GM12878 (cell line): ENCODE measurements at regions not wholly inside any gene's neighbourhood (a gene's known extent, or its start where the extent isn't known, plus 50 kb on each side); places are given as distances from the start of the nearest gene placed in this dataset.

Source experiments
- ATAC-seq: fragments of 200-7000 bp; cut with Tn5 transposase; 3 replicates; pipeline ENCODE4 v1.9.1; 2020; ENCODE audit warnings: mild to moderate bottlenecking, moderate library complexity
- BruUV-seq: library from RNA; stranded (reverse); fragments of 400-500 nt; replicated peaks from 2 replicates; lab custom pipeline; 2021; lab: Mats Ljungman, UMichigan
- CTCF ChIA-PET: fragments of 300-600 bp; sonication (Branson Sonifier 250); formaldehyde crosslinking; extraction: SDS; loops from one replicate; lab custom pipeline; 2021; ENCODE audit warnings: inconsistent platforms; lab: Yijun Ruan, JAX
- POLR2A ChIA-PET: fragments of 350-600 bp; formaldehyde crosslinking; extraction: SDS; loops from one replicate; lab custom pipeline; 2021; ENCODE audit warnings: inconsistent platforms; lab: Charles Lee
- RAD21 ChIA-PET: fragments of 300-600 bp; sonication (Branson Sonifier 250); formaldehyde crosslinking; loops from one replicate; lab custom pipeline; 2023; ENCODE audit warnings: antibody characterized with exemption; ENCODE audit not compliant: unreplicated experiment; lab: Charles Lee
- SMC1A ChIA-PET: fragments of 300-600 bp; sonication (Branson Sonifier 250); formaldehyde crosslinking; loops from one replicate; lab custom pipeline; 2023; ENCODE audit not compliant: unreplicated experiment, uncharacterized antibody; lab: Charles Lee
- DNase-seq: peaks from one replicate; pipeline ENCODE4 v3.0.0-alpha.2; 2011; ENCODE audit warnings: low read depth, low spot score
- FAIRE-seq: peaks from 3 replicates; lab custom pipeline; 2011; peaks lifted over from hg19 to GRCh38; lab: Jason Lieb, UNC
- H2AFZ ChIP-seq: 2 replicates; pipeline ENCODE4 v1.6.0; 2011; ENCODE audit warnings: low read depth, low read length, control low read depth; ENCODE audit not compliant: control insufficient read depth
- H3K27ac ChIP-seq: 2 replicates; pipeline ENCODE4 v1.5.1; 2011; ENCODE audit warnings: control low read depth; ENCODE audit not compliant: control insufficient read depth, insufficient read depth
- H3K27me3 ChIP-seq, 2 experiments: replicated peaks in 1 of 2; 2 replicates each; pipeline versions ENCODE4 v1.6.0 to v1.6.1; 2011; ENCODE audit warnings: low read length in 1 of 2; ENCODE audit not compliant: control insufficient read depth in 2 of 2, insufficient read depth in 2 of 2
- H3K36me3 ChIP-seq, 2 experiments: 2 replicates each; pipeline ENCODE4 v1.5.1; 2011; ENCODE audit warnings: low read length in 1 of 2; ENCODE audit not compliant: control insufficient read depth in 2 of 2, insufficient read depth in 2 of 2
- H3K4me1 ChIP-seq: 2 replicates; pipeline ENCODE4 v1.6.1; 2011; ENCODE audit warnings: mild to moderate bottlenecking, low read length, moderate library complexity, mixed read lengths; ENCODE audit not compliant: control insufficient read depth, insufficient read depth
- H3K4me2 ChIP-seq: 2 replicates; pipeline ENCODE4 v1.6.0; 2011; ENCODE audit warnings: control low read depth; ENCODE audit not compliant: control insufficient read depth, insufficient read depth
- H3K4me3 ChIP-seq: fragments of 200-600 bp; sonication (generic); 2 replicates; pipeline ENCODE4 v1.5.1; 2016
- H3K79me2 ChIP-seq: 2 replicates; pipeline ENCODE4 v1.6.0; 2011; ENCODE audit warnings: low read length; ENCODE audit not compliant: control insufficient read depth, insufficient read depth
- H3K9ac ChIP-seq: 2 replicates; pipeline ENCODE4 v1.8.0; 2011; ENCODE audit warnings: low read length, control low read depth, mixed read lengths; ENCODE audit not compliant: control insufficient read depth, insufficient read depth
- H3K9me3 ChIP-seq: replicated peaks from 3 replicates; pipeline ENCODE4 v1.5.1; 2011; ENCODE audit warnings: mild to moderate bottlenecking, low read length; ENCODE audit not compliant: control insufficient read depth, insufficient read depth
- H4K20me1 ChIP-seq: 2 replicates; pipeline ENCODE4 v1.6.0; 2011; ENCODE audit not compliant: control insufficient read depth, insufficient read depth
- BMI1 ChIP-seq: fragments of 450-650 bp; IDR thresholded peaks from 2 replicates; pipeline ENCODE4 v1.6.1; 2016; ENCODE audit warnings: mild to moderate bottlenecking, moderate library complexity, borderline replicate concordance
- CHD4 ChIP-seq: fragments of 200-600 bp; sonication (generic); IDR thresholded peaks from 2 replicates; pipeline ENCODE4 v1.6.1; 2016; ENCODE audit warnings: mild to moderate bottlenecking
- MEF2B ChIP-seq: fragments of 450-650 bp; IDR thresholded peaks from 2 replicates; pipeline ENCODE4 v1.6.1; 2018; ENCODE audit warnings: mild to moderate bottlenecking, moderate library complexity; ENCODE audit not compliant: partially characterized antibody, poor library complexity, severe bottlenecking
- NBN ChIP-seq: fragments of 450-650 bp; IDR thresholded peaks from 2 replicates; pipeline ENCODE4 v1.6.1; 2016
- PML ChIP-seq: IDR thresholded peaks from 2 replicates; pipeline ENCODE4 v1.6.1; 2012; ENCODE audit warnings: low read length, inconsistent platforms
- POLR2AphosphoS5 ChIP-seq: IDR thresholded peaks from 2 replicates; pipeline ENCODE4 v1.6.1; 2011; ENCODE audit warnings: mild to moderate bottlenecking, low read length, inconsistent platforms
- RAD51 ChIP-seq: fragments of 450-650 bp; IDR thresholded peaks from 2 replicates; pipeline ENCODE4 v1.6.1; 2016; ENCODE audit warnings: moderate library complexity, mild to moderate bottlenecking, inconsistent platforms
- SMARCA5 ChIP-seq: fragments of 450-650 bp; IDR thresholded peaks from 2 replicates; pipeline ENCODE4 v1.6.1; 2017; ENCODE audit warnings: mild to moderate bottlenecking
- SP1 ChIP-seq: IDR thresholded peaks from one replicate; pipeline ENCODE4 v1.6.1; 2011; ENCODE audit warnings: low read depth, low read length
- SREBF1 ChIP-seq: IDR thresholded peaks from 2 replicates; pipeline ENCODE4 v1.6.1; 2012; ENCODE audit warnings: mild to moderate bottlenecking, low read length
- STAT3 ChIP-seq: IDR thresholded peaks from 2 replicates; pipeline ENCODE4 v1.6.1; 2011; ENCODE audit warnings: low read depth, low read length, improper control_type of control experiment
- ZNF217 ChIP-seq: fragments of 450-650 bp; IDR thresholded peaks from 2 replicates; pipeline ENCODE4 v1.6.1; 2017; ENCODE audit warnings: antibody characterized with exemption, mild to moderate bottlenecking
- ZNF24 ChIP-seq: fragments of 450-650 bp; IDR thresholded peaks from 2 replicates; pipeline ENCODE4 v1.6.1; 2017; ENCODE audit warnings: antibody characterized with exemption, mild to moderate bottlenecking
- ZZZ3 ChIP-seq: IDR thresholded peaks from 2 replicates; pipeline ENCODE4 v1.6.1; 2011; ENCODE audit warnings: low read depth; ENCODE audit not compliant: control insufficient read depth, insufficient read length
- WGBS: methylation state at CpG from one replicate; pipeline ENCODE4 v1.1.6; 2016; ENCODE audit warnings: low lambda C conversion rate; ENCODE audit not compliant: insufficient replicate concordance, insufficient coverage; ENCODE audit errors: missing lambda C conversion rate; 5-methylcytosine and 5-hydroxymethylcytosine counted together
- in situ Hi-C: fragments of 300-500 bp; cut with MboI; formaldehyde crosslinking; loops from 9 replicates; pipeline ENCODE4 v1.14.3; 2018; ENCODE audit warnings: mixed read lengths
- intact Hi-C: fragments of 100-400 bp; cut with micrococcal nuclease; formaldehyde crosslinking; loops from one replicate; pipeline ENCODE4 v1.14.2; 2022; ENCODE audit not compliant: unreplicated experiment
- TF ChIP-seq, protein P1 (sequence below): IDR thresholded peaks from 2 replicates; pipeline ENCODE4 v1.6.1; 2012; ENCODE audit warnings: low read depth, low read length, improper control_type of control experiment
- TF ChIP-seq, protein P2 (sequence below): fragments of 450-650 bp; IDR thresholded peaks from 2 replicates; pipeline ENCODE4 v1.6.1; 2017; ENCODE audit warnings: low read depth, mild to moderate bottlenecking, moderate library complexity
- TF ChIP-seq, protein P3 (sequence below): fragments of 450-650 bp; IDR thresholded peaks from 2 replicates; pipeline ENCODE4 v1.6.1; 2017; ENCODE audit warnings: mild to moderate bottlenecking

DNA sequence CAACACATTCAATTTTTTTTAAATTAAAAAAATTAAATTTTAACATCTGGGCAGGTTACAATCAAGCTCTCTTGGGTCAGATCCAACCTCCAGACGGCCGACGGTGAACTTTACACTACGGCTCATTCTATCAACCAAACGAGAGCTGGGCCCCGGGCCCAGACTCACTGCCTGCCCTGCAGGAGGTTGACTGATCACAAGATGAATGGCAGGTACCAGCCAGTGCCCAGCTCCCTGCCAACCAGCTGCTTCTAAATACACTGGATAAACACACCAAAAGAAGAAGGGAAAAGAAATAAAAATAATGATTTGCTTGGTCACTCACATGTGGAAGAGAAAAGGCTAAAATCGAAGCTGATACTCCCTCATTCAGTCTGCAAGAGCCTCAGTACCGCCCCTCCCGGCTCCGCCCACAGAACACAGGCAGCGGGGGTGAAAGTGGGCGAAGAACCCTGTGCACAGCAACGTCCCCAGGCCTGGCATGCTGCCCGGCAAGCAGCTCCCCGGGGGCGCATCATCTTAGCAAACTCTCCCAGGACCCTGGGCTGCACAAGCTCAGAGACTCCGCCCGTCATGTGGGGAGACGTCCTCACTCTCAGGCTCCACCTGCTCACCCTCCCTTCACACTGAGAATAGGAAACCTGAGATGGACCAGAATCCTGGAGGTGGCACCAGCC is 303.4 kb downstream of the SHANK2 start:
- H3K9me3 ChIP-seq, result no peaks in the 10 kb centered on the region; the same call in 2 of the 3 replicates
- H3K9ac ChIP-seq, result no peak overlapping the region
- H3K4me3 ChIP-seq, result no peak overlapping the region
- H3K79me2 ChIP-seq, result no peaks in the 10 kb centered on the region
- BruUV-seq, result no TSS peak
- FAIRE-seq (no peak), ATAC-seq (no peak), DNase-seq (no peak)
- H3K4me2 ChIP-seq, result no peak overlapping the region
- intact Hi-C loops (no loop called here), in situ Hi-C loops (no loop called here)
- H2AFZ ChIP-seq, result no peak overlapping the region
- no peaks in the 10 kb centered on the region for H3K27me3 ChIP-seq
- 55% methylated on average over 19 of the region's 19 CpGs for WGBS
- H3K4me1 ChIP-seq, result no peaks in the 10 kb centered on the region
- H4K20me1 ChIP-seq, result no peaks in the 10 kb centered on the region
- H3K36me3 ChIP-seq, result no peaks in the 10 kb centered on the region
- no peak overlapping the region for H3K27ac ChIP-seq
- ChIA-PET SMC1A (no interaction called here), POLR2A (no interaction called here), RAD21 (no interaction called here), CTCF (no interaction called here)
- no peak for TF ChIP-seq BMI1
- no peak for TF ChIP-seq NBN
- no peak for TF ChIP-seq ZNF24
- no peak for TF ChIP-seq SREBF1
- no peak for TF ChIP-seq MEF2B
- no peak for TF ChIP-seq ZZZ3
- TF ChIP-seq, protein P1, sequence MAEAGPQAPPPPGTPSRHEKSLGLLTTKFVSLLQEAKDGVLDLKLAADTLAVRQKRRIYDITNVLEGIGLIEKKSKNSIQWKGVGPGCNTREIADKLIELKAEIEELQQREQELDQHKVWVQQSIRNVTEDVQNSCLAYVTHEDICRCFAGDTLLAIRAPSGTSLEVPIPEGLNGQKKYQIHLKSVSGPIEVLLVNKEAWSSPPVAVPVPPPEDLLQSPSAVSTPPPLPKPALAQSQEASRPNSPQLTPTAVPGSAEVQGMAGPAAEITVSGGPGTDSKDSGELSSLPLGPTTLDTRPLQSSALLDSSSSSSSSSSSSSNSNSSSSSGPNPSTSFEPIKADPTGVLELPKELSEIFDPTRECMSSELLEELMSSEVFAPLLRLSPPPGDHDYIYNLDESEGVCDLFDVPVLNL, result no peak
- TF ChIP-seq SP1, result no peak
- no peak for TF ChIP-seq ZNF217
- TF ChIP-seq, protein P2, sequence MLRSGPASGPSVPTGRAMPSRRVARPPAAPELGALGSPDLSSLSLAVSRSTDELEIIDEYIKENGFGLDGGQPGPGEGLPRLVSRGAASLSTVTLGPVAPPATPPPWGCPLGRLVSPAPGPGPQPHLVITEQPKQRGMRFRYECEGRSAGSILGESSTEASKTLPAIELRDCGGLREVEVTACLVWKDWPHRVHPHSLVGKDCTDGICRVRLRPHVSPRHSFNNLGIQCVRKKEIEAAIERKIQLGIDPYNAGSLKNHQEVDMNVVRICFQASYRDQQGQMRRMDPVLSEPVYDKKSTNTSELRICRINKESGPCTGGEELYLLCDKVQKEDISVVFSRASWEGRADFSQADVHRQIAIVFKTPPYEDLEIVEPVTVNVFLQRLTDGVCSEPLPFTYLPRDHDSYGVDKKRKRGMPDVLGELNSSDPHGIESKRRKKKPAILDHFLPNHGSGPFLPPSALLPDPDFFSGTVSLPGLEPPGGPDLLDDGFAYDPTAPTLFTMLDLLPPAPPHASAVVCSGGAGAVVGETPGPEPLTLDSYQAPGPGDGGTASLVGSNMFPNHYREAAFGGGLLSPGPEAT, result no peak
- no peak for TF ChIP-seq STAT3
- no peak for TF ChIP-seq SMARCA5
- TF ChIP-seq PML, result no peak
- no peak for TF ChIP-seq CHD4
- TF ChIP-seq RAD51, result no peak
- TF ChIP-seq, protein P3, sequence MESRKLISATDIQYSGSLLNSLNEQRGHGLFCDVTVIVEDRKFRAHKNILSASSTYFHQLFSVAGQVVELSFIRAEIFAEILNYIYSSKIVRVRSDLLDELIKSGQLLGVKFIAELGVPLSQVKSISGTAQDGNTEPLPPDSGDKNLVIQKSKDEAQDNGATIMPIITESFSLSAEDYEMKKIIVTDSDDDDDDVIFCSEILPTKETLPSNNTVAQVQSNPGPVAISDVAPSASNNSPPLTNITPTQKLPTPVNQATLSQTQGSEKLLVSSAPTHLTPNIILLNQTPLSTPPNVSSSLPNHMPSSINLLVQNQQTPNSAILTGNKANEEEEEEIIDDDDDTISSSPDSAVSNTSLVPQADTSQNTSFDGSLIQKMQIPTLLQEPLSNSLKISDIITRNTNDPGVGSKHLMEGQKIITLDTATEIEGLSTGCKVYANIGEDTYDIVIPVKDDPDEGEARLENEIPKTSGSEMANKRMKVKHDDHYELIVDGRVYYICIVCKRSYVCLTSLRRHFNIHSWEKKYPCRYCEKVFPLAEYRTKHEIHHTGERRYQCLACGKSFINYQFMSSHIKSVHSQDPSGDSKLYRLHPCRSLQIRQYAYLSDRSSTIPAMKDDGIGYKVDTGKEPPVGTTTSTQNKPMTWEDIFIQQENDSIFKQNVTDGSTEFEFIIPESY, result no peak
- TF ChIP-seq POLR2AphosphoS5, result no peak
